COR-L47 (cell line): ENCODE measurements at regions not wholly inside any gene's neighbourhood (a gene's known extent, or its start where the extent isn't known, plus 50 kb on each side); places are given as distances from the start of the nearest gene placed in this dataset.

Experiments used
- DNase-seq: peaks from one replicate; lab custom pipeline; 2025; lab: John Stamatoyannopoulos, UW

GRCh38 chr1:104825401-104825800, 1075.7 kb downstream of the AMY1C start:
- DNase-seq, result no peak

DNA sequence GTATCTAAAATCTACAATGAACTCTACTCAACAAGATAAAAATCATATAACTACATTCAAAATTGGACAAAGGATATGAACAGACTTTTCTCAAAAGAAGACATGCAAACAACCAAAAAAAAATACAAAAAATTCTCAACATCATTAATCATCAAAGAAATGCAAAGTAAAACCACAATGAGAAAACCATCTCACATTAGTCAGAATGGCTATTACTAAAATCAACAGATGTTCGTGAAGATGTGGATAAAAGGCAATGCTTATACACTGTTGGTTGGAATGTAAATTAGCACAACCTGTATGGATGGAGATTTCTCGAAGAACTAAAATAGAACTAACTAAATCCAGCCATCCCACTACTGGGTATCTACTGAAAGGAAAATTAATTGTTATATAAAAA, 1080.8 kb downstream of the AMY1C start:
- no peak for DNase-seq

- DNase-seq, result no peak
Observed at GRCh38 chr1:104852151-104852550, 1102.5 kb downstream of the AMY1C start.

GRCh38 chr1:104853276-104853675, 1103.6 kb downstream of the AMY1C start:
- DNase-seq, result no peak

DNA sequence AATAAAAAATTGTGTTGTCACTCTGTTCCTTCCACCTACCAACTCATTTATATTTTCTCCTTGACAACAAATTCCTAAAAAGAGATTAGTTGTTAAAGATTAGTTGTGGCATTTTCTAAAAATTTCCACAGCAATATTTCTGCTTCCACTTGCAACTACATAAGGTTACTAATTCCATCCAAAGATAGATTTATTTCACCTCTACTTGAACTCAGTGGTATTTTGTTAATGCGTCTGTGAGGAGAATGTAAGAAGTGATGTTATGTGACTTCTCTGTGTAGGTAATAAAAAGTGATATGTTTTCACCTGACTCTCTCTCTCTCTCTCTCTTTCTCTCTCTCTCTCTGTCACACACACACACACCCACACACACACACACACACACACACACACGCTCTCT, 1104.8 kb downstream of the AMY1C start:
- DNase-seq, result no peak

- no peak for DNase-seq
Observed at GRCh38 chr1:104855550-104855949, 1105.9 kb downstream of the AMY1C start.

GRCh38 chr1:104856091-104856490, 1106.4 kb downstream of the AMY1C start:
- no peak for DNase-seq

DNA sequence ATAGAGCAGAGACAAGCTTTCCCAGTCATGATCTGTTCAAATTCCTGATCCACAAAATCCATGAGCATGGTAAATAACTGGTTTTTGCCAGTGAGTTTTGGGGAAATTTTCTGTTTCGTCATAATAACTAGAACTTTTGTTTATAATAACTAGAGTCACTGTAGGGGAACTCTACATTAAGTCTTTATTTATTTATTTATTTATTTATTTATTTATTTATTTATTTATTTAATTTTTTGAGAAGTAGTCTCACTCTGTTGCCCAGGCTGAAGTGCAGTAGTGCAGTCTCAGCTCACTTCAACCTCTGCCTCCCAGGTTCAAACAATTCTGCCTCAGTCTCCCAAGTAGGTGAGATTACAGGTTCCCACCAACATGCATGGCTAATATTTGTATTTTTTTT, 1106.8 kb downstream of the AMY1C start:
- no peak for DNase-seq

DNA sequence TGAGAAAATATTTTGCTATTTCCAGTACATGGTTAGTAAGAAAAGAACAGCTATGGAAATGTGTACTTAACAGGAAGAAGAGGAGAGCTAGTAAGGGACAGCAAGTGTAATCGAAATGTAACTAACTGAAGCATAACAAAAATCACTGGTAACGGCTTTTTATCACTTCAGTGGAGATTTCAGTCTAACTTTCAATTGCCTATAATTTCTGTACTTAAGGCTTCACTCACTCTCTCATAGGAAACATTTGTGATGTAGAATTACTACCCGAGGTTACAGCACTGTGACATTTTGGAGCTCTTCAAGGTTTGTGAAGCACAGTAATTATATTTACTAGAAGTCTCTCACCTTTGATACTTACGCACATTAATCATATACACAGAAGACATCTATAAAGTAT, 1119.1 kb downstream of the AMY1C start:
- DNase-seq, result no peak

DNA sequence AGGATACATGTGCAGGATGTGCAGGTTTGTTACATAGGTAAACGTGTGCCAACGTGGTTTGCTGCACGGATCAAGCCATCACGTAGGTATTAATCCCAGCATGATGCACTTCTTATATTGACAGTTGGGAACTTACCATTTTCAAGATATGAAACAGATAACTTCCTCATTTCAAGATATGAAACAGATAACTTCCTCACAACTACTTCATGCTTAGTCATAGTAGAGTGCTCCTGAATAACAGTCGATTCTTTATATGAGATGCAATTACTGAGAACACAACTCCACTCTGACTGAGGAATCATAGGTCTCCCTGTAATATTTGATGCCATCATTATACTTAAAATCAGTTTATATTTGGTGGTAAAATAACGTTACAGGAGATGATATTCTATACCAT, 1124.3 kb downstream of the AMY1C start:
- DNase-seq, result no peak

DNA sequence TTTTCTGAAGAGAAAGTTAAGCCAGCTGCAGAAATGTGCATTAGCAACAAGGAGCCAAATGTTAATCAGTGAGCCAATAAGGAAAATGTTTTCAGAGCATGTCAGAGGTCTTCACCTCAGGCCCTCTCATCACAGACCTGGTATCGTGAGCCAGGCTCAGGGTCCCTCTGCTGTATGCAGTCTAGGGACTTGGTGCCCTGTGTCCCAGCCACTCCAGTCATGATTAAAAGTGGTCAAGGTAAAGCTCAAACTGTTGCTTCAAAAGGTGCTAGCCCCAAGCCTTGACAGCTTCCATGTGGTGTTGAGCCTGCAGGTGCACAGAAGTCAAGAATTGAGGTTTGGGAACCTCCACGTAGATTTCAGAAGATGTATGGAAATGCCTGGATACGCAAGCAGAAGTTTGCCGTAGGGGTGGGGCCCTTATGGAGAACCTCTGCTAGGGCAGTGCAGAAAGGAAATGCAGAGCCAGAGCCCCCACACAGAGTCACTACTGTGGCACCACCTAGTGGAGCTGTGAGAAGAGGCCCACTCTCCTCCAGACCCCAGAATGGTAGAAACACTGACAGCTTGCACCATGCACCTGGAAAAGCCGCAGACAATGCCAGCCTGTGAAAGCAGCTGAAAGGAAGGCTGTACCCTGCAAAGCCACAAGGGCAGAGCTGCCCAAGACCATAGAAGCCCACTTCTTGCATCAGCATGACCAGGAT, 1128.7 kb downstream of the AMY1C start:
- no peak for DNase-seq

- no peak for DNase-seq
Observed at GRCh38 chr1:104884939-104885338, 1135.2 kb downstream of the AMY1C start.

GRCh38 chr1:104905322-104905721, 1155.6 kb downstream of the AMY1C start:
- no peak for DNase-seq

DNA sequence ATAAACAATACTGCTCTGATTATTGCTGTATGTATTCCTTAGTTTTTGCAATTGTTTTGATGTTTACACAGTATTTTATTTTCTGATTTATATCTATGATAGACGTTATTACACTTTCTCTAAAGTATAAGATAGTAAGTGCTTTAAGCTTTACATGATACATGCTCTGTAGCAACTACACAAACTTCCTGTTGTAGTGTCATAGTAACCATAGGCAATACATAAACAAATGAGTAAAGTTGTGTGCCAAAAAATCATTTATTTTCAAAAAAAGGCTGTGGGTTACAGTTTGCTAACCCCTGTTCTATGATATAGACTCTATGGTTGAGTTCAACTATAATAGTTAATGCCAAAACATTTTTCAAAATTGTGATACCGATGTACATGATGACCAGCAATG, 1156.4 kb downstream of the AMY1C start:
- DNase-seq, result no peak

DNA sequence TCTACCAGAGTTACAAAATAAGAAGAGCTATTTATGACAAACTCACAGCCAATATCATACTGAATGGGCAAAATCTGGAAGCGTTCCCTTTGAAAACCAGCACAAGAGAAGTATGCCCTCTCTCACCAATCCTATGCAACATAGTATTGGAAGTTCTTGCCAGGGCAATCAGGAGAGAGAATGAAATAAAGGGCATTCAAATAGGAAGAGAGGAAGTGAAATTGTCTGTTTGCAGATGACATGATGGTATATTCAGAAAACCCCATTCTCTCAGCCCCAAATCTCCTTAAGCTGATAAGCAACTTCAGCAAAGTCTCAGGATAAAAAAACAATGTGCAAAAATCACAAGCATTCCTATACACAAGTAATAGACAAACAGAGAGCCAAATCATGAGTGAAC, 1169.5 kb downstream of the AMY1C start:
- no peak for DNase-seq

GRCh38 chr1:104921525-104921924, 1171.8 kb downstream of the AMY1C start:
- no peak for DNase-seq

DNA sequence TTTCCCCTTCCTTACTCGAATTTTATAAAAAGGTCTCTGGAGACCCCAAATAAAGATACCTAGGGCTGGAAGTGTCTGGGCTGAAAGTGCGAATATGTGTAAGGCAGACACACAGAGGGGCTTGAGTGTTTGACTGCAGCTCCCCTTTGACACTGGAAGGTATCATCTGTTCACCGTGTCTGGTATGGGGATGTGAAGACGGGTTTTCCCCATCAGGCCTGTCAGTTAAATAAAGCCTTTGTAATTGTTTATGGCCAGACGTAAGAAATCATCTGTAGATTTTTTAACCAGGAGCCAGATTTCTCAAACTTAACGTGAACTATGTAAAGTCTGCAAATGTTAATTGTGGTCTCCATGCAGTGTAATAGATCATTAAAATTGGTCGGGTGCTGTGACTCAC, 1173.4 kb downstream of the AMY1C start:
- DNase-seq, result no peak

DNA sequence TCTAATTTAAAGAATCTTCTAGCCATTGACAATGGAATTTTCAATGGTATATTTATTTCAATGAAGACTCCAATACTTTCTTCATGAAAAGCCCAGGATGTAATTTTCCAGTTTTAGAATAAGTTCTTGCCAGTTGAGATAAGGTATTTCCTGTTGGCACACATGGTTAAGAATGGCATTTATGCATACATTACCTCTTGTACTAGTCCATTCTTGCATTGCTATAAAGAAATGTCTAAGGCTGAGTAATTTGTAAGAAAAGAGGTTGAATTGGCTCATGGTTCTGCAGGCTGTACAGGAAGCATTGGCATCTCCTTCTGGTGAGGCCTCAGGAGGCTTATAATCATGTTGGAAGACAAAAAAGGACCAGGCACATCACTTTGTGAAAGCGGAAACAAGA, 1179.6 kb downstream of the AMY1C start:
- DNase-seq, result no peak

DNA sequence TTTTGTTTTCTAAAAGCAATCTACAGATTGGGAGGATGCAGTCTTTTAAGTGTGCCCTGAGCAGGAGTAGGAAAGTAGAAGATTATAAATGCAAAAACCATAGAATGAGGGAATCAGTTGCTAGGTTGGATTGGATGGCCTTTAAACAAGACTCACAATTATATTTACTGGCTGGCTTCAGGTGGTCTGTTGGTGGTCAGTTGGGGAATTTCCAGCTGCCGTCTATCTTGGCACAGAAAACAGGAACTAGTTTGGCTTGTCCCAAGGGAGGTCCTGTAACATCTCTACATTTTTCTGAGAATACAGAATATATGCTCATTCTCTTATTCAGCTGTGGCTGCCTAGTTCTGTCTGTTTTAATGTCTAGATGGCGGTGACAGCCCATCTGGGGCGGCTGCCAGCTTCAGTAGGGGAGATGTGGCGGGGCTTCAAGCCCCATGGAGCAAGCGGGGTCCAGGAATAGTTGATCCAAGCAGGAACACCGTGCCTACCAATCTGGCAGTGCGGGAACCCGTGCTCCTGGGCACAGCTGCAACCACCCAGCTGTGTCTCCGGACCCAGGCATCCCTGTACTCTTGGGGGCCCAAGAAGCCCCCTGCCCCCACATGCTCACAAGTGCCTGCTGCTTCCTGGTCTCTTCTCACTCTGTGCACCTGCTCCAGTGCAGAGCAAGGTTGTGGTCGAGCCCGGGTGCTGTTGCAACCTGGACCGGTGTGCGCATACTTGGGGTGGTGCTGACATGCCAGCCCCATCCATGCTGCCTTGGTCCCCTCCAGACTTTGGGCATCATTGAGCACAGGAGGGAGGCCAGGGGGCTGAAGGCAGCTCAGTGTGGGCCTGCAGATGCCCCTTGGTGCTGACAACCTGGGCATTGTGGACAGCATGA, 1182.6 kb downstream of the AMY1C start:
- no peak for DNase-seq

GRCh38 chr1:104932949-104933679, 1183.4 kb downstream of the AMY1C start:
- no peak for DNase-seq

GRCh38 chr1:104933846-104934245, 1184.1 kb downstream of the AMY1C start:
- no peak for DNase-seq

DNA sequence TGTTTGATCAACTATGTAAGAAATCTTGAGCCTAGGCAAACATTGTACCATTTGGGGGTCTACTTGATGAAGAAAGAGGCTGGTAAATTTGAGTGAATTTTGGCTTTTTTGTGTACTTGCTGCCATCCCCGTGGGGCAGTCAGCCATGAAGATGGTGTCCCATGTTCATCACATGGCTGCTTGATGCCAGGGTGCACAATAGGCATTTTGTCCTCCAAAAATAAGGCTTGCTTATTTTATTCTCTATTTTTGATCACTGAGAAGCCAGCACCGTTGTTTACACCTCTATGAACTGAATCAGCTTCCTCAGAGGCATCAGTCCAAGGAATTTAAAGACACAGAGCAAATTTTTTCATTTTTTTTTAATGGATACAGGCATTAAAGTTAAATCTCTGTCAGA, 1195.7 kb downstream of the AMY1C start:
- no peak for DNase-seq
